ENCODE measurements at regions not wholly inside any gene's neighbourhood (a gene's known extent, or its start where the extent isn't known, plus 50 kb on each side); places are given as distances from the start of the nearest gene placed in this dataset.
A peak's percentile ranks its signal among the peaks of the same experiment; 100 is the strongest.

GRCh38 chr9:129339539-129340157 is 161.6 kb upstream of the IER5L start:
- Mint-ChIP-seq H3K36me3 (ENCODE audit: low read depth) (no peaks in the 10 kb centered on the region), H3K9me3 (no peaks in the 10 kb centered on the region), H3K4me1 (ENCODE audit: low read depth) (peaks cover 5% of the 10 kb centered on the region), H3K4me3 (ENCODE audit: low read depth) (no peak overlapping the region), H3K27ac (no peak overlapping the region), H3K27me3 (ENCODE audit: low read depth) (peaks cover 6% of the 10 kb centered on the region)
- DNase-seq (ENCODE audit: low spot score) = no peak
- intact Hi-C loops (cut with micrococcal nuclease) = loop anchor here (5.0 kb wide), 1 partner anchor 162 kb away; the partner anchor contains the start of gene IER5L

DNA sequence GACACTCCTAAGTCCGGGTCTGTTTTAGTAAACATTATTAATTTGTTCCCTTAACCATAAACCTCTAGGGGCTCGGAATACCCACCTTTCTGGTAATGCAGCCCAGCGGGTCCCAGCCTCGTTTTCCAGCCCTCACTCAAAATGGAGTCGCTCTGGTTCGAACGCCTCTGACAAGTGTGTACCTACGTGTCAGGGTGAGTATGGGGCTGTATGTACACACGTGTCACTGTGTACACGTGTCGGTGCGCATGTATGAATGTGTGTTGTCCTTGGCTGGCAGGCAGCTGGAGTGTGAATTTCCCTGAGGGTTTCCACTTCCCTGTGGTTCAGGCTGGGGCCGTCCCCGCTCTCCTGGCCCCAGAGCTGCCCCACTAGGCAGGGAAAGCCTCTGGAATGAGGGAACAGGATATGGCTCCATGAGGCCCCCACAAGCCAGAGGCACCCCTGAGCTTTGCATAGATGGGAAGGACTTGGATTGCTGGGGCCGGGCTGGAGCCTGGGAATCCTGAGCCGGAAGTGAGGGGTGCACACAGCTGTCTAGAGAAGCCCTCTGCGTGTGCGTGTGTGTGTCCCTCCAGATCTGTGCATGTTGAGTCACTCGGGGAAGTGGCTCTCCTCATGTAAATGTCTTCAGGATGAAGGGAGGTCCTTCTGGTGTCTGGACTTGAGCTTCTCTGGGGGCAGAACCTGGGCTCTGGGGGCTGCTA is 160.8 kb upstream of the IER5L start:
- Mint-ChIP-seq H3K9me3 (no peaks in the 10 kb centered on the region), H3K27me3 (ENCODE audit: low read depth) (peaks cover 6% of the 10 kb centered on the region), H3K4me1 (ENCODE audit: low read depth) (peaks cover 9% of the 10 kb centered on the region), H3K27ac (no peak overlapping the region), H3K4me3 (ENCODE audit: low read depth) (no peak overlapping the region), H3K36me3 (ENCODE audit: low read depth) (no peaks in the 10 kb centered on the region)
- no peak for DNase-seq (ENCODE audit: low spot score)
- intact Hi-C loops (cut with micrococcal nuclease) = loop anchor here (5.0 kb wide), 1 partner anchor 162 kb away; the partner anchor contains the start of gene IER5L

DNA sequence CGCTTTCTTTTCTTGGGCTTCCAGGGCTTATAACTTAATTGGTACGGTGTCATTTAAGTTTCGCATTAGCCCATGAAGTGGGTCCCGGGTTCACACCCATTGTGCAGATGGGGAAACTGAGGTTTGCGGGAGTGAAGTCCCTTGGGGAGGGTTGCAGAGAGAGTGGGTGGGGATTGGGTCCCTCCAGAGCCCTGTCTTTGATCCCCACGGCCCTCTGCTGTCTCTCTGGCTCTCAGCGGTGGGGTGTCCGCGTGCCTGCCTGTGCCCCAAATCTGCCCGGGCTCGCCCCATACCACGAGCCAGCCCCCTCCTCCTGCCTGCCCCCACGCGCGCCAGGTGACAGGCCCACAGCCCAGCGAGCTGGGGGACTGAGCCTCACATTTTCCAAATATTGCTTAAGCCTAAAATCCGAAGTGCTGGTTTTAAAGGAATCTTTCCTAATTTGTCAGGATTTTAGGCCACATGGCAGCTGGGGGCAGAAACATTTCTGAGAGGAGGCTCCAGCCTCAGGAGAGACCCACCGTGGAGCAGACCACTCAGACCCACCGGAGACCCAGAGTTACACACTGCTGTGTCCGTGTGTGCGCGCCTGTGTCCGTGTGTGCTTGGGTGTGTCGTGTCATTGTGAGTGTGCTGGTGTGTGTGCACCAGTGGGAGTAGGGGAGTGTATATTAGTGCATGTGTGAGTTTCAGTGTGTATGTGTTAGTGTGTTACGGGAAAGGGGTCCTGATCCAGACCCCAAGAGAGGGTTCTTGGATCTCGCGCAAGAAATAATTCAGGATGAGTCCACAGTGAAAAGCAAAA is 159.5 kb upstream of the IER5L start:
- Mint-ChIP-seq H3K4me1 (ENCODE audit: low read depth) (peaks cover 12% of the 10 kb centered on the region), H3K27ac (no peak overlapping the region), H3K27me3 (ENCODE audit: low read depth) (peaks cover 6% of the 10 kb centered on the region), H3K4me3 (ENCODE audit: low read depth) (no peak overlapping the region), H3K36me3 (ENCODE audit: low read depth) (no peaks in the 10 kb centered on the region), H3K9me3 (no peaks in the 10 kb centered on the region)
- DNase-seq (ENCODE audit: low spot score) = no peak
- intact Hi-C loops (cut with micrococcal nuclease) = loop anchor here (5.0 kb wide), 1 partner anchor 160 kb away; the partner anchor contains the start of gene IER5L

GRCh38 chr9:129336601-129337331 is 158.7 kb upstream of the IER5L start:
- H3K36me3 Mint-ChIP-seq (ENCODE audit: low read depth) = no peaks in the 10 kb centered on the region
- intact Hi-C loops (cut with micrococcal nuclease) = loop anchor here (5.0 kb wide), 1 partner anchor 159 kb away; the partner anchor contains the start of gene IER5L
- H3K27me3 Mint-ChIP-seq (ENCODE audit: low read depth) = peaks cover 6% of the 10 kb centered on the region
- peak overlapping the region; percentile 40 for H3K4me3 Mint-ChIP-seq (ENCODE audit: low read depth)
- peaks cover 12% of the 10 kb centered on the region for H3K4me1 Mint-ChIP-seq (ENCODE audit: low read depth)
- DNase-seq (ENCODE audit: low spot score) = no peak
- no peaks in the 10 kb centered on the region for H3K9me3 Mint-ChIP-seq
- H3K27ac Mint-ChIP-seq = no peak overlapping the region

DNA sequence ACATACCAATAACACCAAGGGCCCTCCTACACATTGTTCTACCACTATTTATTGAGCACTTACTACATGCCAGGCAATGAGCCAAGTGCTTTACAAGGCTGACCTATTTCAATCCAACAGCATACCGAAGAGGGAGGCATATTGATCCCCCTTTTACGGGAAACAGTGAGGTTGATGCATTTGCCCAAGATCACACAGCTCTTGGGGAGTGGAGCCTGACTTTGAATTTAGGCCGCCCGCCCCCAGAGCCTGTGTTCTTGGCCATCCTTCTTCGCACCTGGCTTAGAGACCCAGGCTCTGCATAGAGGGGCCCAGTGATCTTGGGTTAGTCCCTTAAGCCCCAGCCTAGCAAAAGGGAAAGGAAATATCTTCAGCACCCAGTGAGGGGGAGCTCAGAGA is 158.1 kb upstream of the IER5L start:
- Mint-ChIP-seq H3K27ac (no peak overlapping the region), H3K36me3 (ENCODE audit: low read depth) (no peaks in the 10 kb centered on the region), H3K27me3 (ENCODE audit: low read depth) (peaks cover 6% of the 10 kb centered on the region), H3K4me3 (ENCODE audit: low read depth) (no peak overlapping the region), H3K9me3 (peaks cover under 1% of the 10 kb centered on the region), H3K4me1 (ENCODE audit: low read depth) (peaks cover 12% of the 10 kb centered on the region)
- no peak for DNase-seq (ENCODE audit: low spot score)
- intact Hi-C loops (cut with micrococcal nuclease) = loop anchor here (5.0 kb wide), 1 partner anchor 159 kb away; the partner anchor contains the start of gene IER5L

DNA sequence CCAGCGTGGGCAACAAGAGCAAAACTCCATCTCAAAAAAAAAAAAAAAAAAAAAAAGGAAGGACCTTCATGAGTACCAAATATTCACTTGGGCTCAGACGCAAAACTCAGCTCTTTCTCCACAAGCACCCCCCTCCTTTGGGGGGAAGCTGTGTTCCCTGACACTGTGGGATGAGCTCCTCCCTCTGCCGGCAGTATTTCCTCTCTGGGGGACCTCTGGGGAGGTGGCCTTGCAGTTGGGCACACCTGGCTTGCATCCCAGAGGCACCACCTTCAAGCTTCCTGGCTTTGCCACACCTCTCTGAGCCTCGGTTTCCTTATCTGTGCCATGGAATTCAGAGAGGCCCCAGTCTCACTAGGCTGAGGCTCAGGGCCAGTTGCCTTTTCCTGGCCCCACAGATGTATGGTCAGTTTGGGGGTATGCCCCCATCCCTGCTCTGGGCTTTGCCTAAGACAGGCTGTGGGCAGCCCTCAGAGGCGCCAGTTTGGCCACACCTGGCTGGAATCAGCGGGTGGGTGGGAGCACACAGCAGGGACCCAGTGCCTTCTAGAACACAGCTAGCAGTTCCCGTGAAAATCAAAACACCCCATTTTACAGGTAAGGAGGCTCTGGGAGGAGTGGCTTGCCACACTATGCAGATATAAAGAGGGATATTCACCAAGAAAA is 157.5 kb upstream of the IER5L start:
- no peak for DNase-seq (ENCODE audit: low spot score)
- Mint-ChIP-seq H3K4me1 (ENCODE audit: low read depth) (peaks cover 12% of the 10 kb centered on the region), H3K4me3 (ENCODE audit: low read depth) (no peak overlapping the region), H3K9me3 (peaks cover 6% of the 10 kb centered on the region), H3K27ac (no peak overlapping the region), H3K27me3 (ENCODE audit: low read depth) (peaks cover 6% of the 10 kb centered on the region), H3K36me3 (ENCODE audit: low read depth) (no peaks in the 10 kb centered on the region)
- intact Hi-C loops (cut with micrococcal nuclease) = loop anchor here (5.0 kb wide), 1 partner anchor 158 kb away; the partner anchor contains the start of gene IER5L

DNA sequence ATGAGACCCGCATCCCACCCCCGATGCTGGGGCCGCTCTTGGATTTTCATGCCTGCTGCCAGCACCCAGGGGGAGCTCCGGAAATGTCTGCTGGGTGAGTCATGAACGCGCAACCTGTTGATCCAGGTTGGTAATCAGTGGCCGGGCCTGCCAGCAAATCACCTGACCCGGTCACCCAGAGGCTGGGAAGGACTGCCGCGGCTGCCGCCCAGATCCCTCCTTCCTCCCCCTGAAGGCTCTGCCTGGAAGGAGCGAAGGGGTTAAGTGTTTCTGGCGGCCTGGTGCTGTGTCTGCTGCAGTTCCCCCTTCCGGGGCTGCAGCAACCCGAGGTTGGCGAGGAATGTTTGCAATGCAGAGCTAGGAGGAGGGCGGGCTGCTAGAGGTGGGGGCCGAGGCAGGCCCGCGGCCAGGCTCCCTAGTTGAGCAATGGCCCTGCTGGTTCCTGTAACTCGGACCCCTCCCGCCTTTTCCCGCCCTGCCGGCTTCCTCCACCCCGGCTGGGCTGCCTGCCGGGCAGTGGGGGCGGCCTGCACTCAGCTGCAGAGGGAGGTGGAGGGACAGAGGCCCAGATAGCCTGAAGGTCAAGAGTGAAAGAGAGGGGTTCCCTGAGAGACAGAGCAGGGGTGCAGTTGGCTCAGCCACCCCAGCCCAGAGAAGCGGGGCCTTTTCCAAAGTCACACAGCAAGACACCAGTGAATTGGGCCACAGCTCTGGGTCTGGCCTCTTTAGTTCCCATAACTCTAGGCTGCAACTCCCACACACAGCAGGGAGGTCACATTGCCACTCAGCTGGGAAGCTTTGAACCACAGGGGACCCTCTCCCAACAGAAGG is 156.3 kb upstream of the IER5L start:
- H3K4me3 Mint-ChIP-seq (ENCODE audit: low read depth) = no peak overlapping the region
- peaks cover 12% of the 10 kb centered on the region for H3K4me1 Mint-ChIP-seq (ENCODE audit: low read depth)
- intact Hi-C loops (cut with micrococcal nuclease) = no loop called here
- H3K27me3 Mint-ChIP-seq (ENCODE audit: low read depth) = peaks cover 6% of the 10 kb centered on the region
- H3K9me3 Mint-ChIP-seq = peaks cover 8% of the 10 kb centered on the region
- DNase-seq (ENCODE audit: low spot score) = no peak
- H3K36me3 Mint-ChIP-seq (ENCODE audit: low read depth) = no peaks in the 10 kb centered on the region
- no peak overlapping the region for H3K27ac Mint-ChIP-seq

DNA sequence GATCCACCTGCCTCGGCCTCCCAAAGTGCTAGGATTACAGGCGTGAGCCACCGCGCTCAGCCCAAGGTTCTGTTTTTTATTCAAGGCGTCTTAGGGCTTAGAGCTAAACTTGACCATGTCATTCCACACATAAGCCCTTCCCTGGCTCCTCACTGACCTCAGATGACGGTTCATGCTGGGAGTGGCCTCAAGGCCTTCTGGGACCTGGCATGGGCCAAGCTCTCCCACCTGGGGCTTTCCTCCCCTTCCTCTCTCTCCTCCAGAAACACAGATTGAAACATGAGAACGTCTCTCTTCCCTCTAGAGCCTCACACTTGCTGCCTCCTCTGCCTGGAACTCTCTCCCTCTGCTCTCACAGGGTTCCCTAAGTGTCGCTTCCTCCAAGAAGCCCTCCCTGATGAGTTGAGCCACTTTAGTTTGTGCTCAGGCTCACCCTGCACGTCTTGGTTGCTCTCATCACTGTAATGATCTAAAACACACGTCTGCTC is 155.6 kb upstream of the IER5L start:
- Mint-ChIP-seq H3K9me3 (peaks cover 8% of the 10 kb centered on the region), H3K36me3 (ENCODE audit: low read depth) (no peaks in the 10 kb centered on the region), H3K27me3 (ENCODE audit: low read depth) (peaks cover 6% of the 10 kb centered on the region), H3K4me3 (ENCODE audit: low read depth) (no peak overlapping the region), H3K4me1 (ENCODE audit: low read depth) (peaks cover 15% of the 10 kb centered on the region), H3K27ac (no peak overlapping the region)
- no peak for DNase-seq (ENCODE audit: low spot score)
- intact Hi-C loops (cut with micrococcal nuclease) = no loop called here

DNA sequence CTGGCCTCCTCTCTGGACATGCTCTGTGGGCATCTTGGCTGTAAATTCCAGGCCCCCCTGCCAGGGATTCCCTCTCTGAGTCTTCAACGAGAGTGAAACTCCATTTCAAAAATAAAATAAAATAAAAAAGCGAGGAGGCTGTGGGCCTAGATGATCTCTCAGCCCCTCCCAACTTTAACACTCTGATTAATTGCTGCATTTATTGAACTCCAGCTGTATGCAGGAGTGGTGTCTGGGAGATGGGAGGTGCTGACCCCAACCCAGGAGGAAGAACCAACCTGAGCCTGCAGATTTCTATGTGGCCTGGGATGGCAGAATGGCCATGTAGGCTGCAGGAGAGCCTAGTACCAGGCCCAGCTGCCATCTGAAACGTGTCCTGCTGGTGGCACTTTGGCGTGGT is 154.5 kb upstream of the IER5L start:
- peaks cover 8% of the 10 kb centered on the region for H3K9me3 Mint-ChIP-seq

DNA sequence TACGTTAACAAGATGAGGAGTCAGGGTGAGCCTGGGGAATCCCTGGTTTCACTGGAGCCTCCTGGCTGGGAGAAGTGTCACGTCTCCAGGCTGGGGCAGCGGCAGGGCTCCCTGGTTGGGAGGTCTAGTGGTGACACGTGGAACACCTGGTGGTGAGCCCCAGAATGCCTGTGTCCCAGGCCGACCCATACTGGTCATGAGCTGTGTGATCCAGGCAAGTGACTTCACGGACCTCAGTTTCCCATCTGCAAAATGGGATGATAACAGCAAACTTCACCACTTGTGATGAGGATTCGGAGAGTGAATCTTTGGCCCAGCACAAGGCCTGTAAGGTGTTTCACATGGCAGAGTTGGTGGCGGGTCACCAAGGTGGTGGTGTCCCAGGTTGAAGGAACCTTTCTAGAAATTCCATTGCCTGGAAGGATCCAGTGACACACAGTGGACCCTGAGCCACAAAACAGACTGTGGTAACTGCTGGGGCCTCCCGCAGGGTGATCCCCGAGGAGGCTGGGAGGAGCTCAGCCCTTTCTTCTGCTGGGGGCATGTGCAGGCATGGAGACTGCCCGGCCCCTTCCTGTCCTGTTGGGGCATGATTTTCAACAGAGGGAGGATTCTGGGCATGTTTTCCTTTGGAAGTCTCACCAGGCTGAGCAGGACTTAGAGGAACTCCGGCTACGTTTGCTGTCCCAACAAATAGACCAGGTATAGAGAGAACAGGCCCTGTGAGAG is 153.9 kb upstream of the IER5L start:
- H3K4me3 Mint-ChIP-seq (ENCODE audit: low read depth) = no peak overlapping the region
- intact Hi-C loops (cut with micrococcal nuclease) = no loop called here
- DNase-seq (ENCODE audit: low spot score) = no peak

More for the DNA sequence above, 154.5 kb upstream of the IER5L start:
- Mint-ChIP-seq H3K27ac (no peak overlapping the region), H3K4me1 (ENCODE audit: low read depth) (peaks cover 21% of the 10 kb centered on the region), H3K4me3 (ENCODE audit: low read depth) (no peak overlapping the region), H3K27me3 (ENCODE audit: low read depth) (peaks cover 2% of the 10 kb centered on the region), H3K36me3 (ENCODE audit: low read depth) (no peaks in the 10 kb centered on the region)
- intact Hi-C loops (cut with micrococcal nuclease) = no loop called here
- DNase-seq (ENCODE audit: low spot score) = no peak

GRCh38 chr9:129331493-129331765 is 153.4 kb upstream of the IER5L start:
- intact Hi-C loops (cut with micrococcal nuclease) = no loop called here
- H3K9me3 Mint-ChIP-seq = peaks cover 8% of the 10 kb centered on the region
- no peak overlapping the region for H3K4me3 Mint-ChIP-seq (ENCODE audit: low read depth)
- peaks cover 19% of the 10 kb centered on the region for H3K4me1 Mint-ChIP-seq (ENCODE audit: low read depth)
- no peaks in the 10 kb centered on the region for H3K36me3 Mint-ChIP-seq (ENCODE audit: low read depth)
- no peak for DNase-seq (ENCODE audit: low spot score)
- no peaks in the 10 kb centered on the region for H3K27me3 Mint-ChIP-seq (ENCODE audit: low read depth)
- H3K27ac Mint-ChIP-seq = no peak overlapping the region

More for the DNA sequence above, 153.9 kb upstream of the IER5L start:
- H3K4me1 Mint-ChIP-seq (ENCODE audit: low read depth) = peaks cover 21% of the 10 kb centered on the region
- peaks cover 2% of the 10 kb centered on the region for H3K27me3 Mint-ChIP-seq (ENCODE audit: low read depth)
- H3K27ac Mint-ChIP-seq = no peak overlapping the region
- H3K36me3 Mint-ChIP-seq (ENCODE audit: low read depth) = no peaks in the 10 kb centered on the region
- peaks cover 8% of the 10 kb centered on the region for H3K9me3 Mint-ChIP-seq

All from activated T-helper 2 cell treated with anti-CD3 and anti-CD28 coated beads, Interferon-gamma antibody, Interleukin-2, Interleukin-4, amounts not matched to agents 10 μg/mL and 5 μg/mL and 100 μg/mL, durations not matched to agents 14 hours and 24 hours and 36 hours (primary cell).